ENCODE measurements at regions not wholly inside any gene's neighbourhood (a gene's known extent, or its start where the extent isn't known, plus 50 kb on each side); places are given as distances from the start of the nearest gene placed in this dataset.

GRCh38 chr1:60898987-60899386 is 183.4 kb upstream of the NFIA start:
- no peaks in the 10 kb centered on the region for H3K9me1 ChIP-seq (ENCODE audit: control insufficient read depth, extremely low read depth, insufficient read depth, low read length)
- H3K9ac ChIP-seq (ENCODE audit: control insufficient read depth, extremely low read depth, insufficient read depth, low read length): no peak overlapping the region
- H3K27me3 ChIP-seq (ENCODE audit: control insufficient read depth, extremely low read depth, insufficient read depth, low read length): peaks cover 6% of the 10 kb centered on the region
- no peak overlapping the region for H3K27ac ChIP-seq (ENCODE audit: control insufficient read depth, insufficient read depth, low read length)
- H3K9me3 ChIP-seq (ENCODE audit: control insufficient read depth, low read depth, low read length): no peaks in the 10 kb centered on the region
- FAIRE-seq: no peak
- no peak overlapping the region for H3K4me3 ChIP-seq (ENCODE audit: control insufficient read depth in 2 of 3, extremely low read depth in 1 of 3, insufficient read depth in 2 of 3, low read depth in 1 of 3, low read length in 3 of 3)
- H4K20me1 ChIP-seq (ENCODE audit: control insufficient read depth, extremely low read depth, insufficient read depth, low read length): no peaks in the 10 kb centered on the region
- H2AFZ ChIP-seq (ENCODE audit: control insufficient read depth, low read length): no peak overlapping the region
- no peak overlapping the region for H3K4me2 ChIP-seq (ENCODE audit: control insufficient read depth, extremely low read depth, insufficient read depth, low read depth, low read length)
- dilution Hi-C loops (cut with MboI; ENCODE audit: extremely low pct_ligation_motif_present, low sequenced_read_pairs): no loop called here
- no peak for TF ChIP-seq EZH2 (IDR thresholded peaks at IDR 0.05; ENCODE audit: low read length)
- TF ChIP-seq, protein P1, sequence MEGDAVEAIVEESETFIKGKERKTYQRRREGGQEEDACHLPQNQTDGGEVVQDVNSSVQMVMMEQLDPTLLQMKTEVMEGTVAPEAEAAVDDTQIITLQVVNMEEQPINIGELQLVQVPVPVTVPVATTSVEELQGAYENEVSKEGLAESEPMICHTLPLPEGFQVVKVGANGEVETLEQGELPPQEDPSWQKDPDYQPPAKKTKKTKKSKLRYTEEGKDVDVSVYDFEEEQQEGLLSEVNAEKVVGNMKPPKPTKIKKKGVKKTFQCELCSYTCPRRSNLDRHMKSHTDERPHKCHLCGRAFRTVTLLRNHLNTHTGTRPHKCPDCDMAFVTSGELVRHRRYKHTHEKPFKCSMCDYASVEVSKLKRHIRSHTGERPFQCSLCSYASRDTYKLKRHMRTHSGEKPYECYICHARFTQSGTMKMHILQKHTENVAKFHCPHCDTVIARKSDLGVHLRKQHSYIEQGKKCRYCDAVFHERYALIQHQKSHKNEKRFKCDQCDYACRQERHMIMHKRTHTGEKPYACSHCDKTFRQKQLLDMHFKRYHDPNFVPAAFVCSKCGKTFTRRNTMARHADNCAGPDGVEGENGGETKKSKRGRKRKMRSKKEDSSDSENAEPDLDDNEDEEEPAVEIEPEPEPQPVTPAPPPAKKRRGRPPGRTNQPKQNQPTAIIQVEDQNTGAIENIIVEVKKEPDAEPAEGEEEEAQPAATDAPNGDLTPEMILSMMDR (optimal IDR thresholded peaks at IDR 0.05 in 1 of 3, IDR thresholded peaks at IDR 0.05 in 1 of 3, conservative IDR thresholded peaks at IDR 0.05 in 1 of 3; ENCODE audit: extremely low read depth in 1 of 3, insufficient read depth in 2 of 3, low read length in 3 of 3): no peak
- H3K4me1 ChIP-seq (ENCODE audit: control insufficient read depth, extremely low read depth, insufficient read depth, low read length): no peaks in the 10 kb centered on the region
- no peaks in the 10 kb centered on the region for H3K79me2 ChIP-seq (ENCODE audit: control insufficient read depth, insufficient read depth, low read length)
- DNase-seq (ENCODE audit: low read depth, low spot score): no peak
- H3K36me3 ChIP-seq (ENCODE audit: control insufficient read depth in 2 of 2, extremely low read depth in 1 of 2, insufficient read depth in 2 of 2, low read length in 2 of 2): no peaks in the 10 kb centered on the region

DNA sequence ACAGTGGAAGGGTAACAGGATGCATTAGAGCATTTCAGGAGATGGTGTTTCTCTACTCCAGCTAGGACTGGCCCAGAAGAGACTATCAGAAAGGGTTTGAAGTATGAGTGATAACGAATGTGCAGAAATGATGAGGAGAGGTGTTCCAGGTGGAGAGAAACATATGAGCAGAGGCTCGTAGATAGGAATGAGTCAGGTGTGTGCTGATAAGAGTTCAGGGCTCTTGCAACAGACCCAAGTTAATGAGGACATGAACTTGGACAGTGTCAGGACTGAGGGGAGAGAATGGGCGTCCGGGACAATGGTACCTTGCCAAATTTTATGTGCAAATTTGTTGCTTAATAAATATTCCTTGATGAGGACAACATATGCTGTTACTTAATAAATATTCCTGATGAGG is 183.9 kb upstream of the NFIA start:
- H3K9me3 ChIP-seq (ENCODE audit: control insufficient read depth, low read depth, low read length): no peaks in the 10 kb centered on the region
- H3K27me3 ChIP-seq (ENCODE audit: control insufficient read depth, extremely low read depth, insufficient read depth, low read length): peaks cover 6% of the 10 kb centered on the region
- FAIRE-seq: no peak
- H3K9me1 ChIP-seq (ENCODE audit: control insufficient read depth, extremely low read depth, insufficient read depth, low read length): no peaks in the 10 kb centered on the region
- H3K4me3 ChIP-seq (ENCODE audit: control insufficient read depth in 2 of 3, extremely low read depth in 1 of 3, insufficient read depth in 2 of 3, low read depth in 1 of 3, low read length in 3 of 3): no peak overlapping the region
- no peaks in the 10 kb centered on the region for H3K4me1 ChIP-seq (ENCODE audit: control insufficient read depth, extremely low read depth, insufficient read depth, low read length)
- H4K20me1 ChIP-seq (ENCODE audit: control insufficient read depth, extremely low read depth, insufficient read depth, low read length): no peaks in the 10 kb centered on the region
- no peak overlapping the region for H2AFZ ChIP-seq (ENCODE audit: control insufficient read depth, low read length)
- no peak overlapping the region for H3K27ac ChIP-seq (ENCODE audit: control insufficient read depth, insufficient read depth, low read length)
- H3K9ac ChIP-seq (ENCODE audit: control insufficient read depth, extremely low read depth, insufficient read depth, low read length): no peak overlapping the region
- H3K4me2 ChIP-seq (ENCODE audit: control insufficient read depth, extremely low read depth, insufficient read depth, low read depth, low read length): no peak overlapping the region
- TF ChIP-seq, protein P1 (optimal IDR thresholded peaks at IDR 0.05 in 1 of 3, IDR thresholded peaks at IDR 0.05 in 1 of 3, conservative IDR thresholded peaks at IDR 0.05 in 1 of 3; ENCODE audit: extremely low read depth in 1 of 3, insufficient read depth in 2 of 3, low read length in 3 of 3): no peak
- no peak for TF ChIP-seq EZH2 (IDR thresholded peaks at IDR 0.05; ENCODE audit: low read length)
- no peak for DNase-seq (ENCODE audit: low read depth, low spot score)
- dilution Hi-C loops (cut with MboI; ENCODE audit: extremely low pct_ligation_motif_present, low sequenced_read_pairs): no loop called here
- no peaks in the 10 kb centered on the region for H3K79me2 ChIP-seq (ENCODE audit: control insufficient read depth, insufficient read depth, low read length)
- H3K36me3 ChIP-seq (ENCODE audit: control insufficient read depth in 2 of 2, extremely low read depth in 1 of 2, insufficient read depth in 2 of 2, low read length in 2 of 2): no peaks in the 10 kb centered on the region

Data from keratinocyte (primary cell).